ENCODE measurements at regions not wholly inside any gene's neighbourhood (a gene's known extent, or its start where the extent isn't known, plus 50 kb on each side); places are given as distances from the start of the nearest gene placed in this dataset.

GRCh38 chr13:54162069-54162468 is 1133.5 kb downstream of the OLFM4 start:
- H4K5ac ChIP-seq (ENCODE audit: insufficient read length, low read depth, low read length): no peak overlapping the region
- no peak overlapping the region for H2AK5ac ChIP-seq (ENCODE audit: low read depth, low read length)
- ChIA-PET POLR2A (ENCODE audit: partially characterized antibody) (no interaction called here), CTCF (ENCODE audit: partially characterized antibody) (interaction anchor here (0.6 to 1.9 kb wide), 11 partner anchors 9 to 1083 kb away, joined by 3 to 8 read pairs (median 3); no protein-coding TSS in a partner anchor)
- H3K79me1 ChIP-seq (ENCODE audit: low read depth, low read length): no peaks in the 10 kb centered on the region
- H3K56ac ChIP-seq (replicated peaks; ENCODE audit: insufficient read length, low read depth, low read length): no peak overlapping the region
- no peak overlapping the region for H2BK15ac ChIP-seq (ENCODE audit: low read length)
- peaks cover 0 to 2% (median 0%) of the 10 kb centered on the region in 4 experiments; a peak in 1 of 7 replicates for H3K4me1 ChIP-seq (replicated peaks in 1 of 4; ENCODE audit: control insufficient read depth in 3 of 4, insufficient read depth in 4 of 4, low read length in 3 of 4)
- H2BK12ac ChIP-seq (ENCODE audit: low read depth, low read length): no peak overlapping the region
- H3K23me2 ChIP-seq (ENCODE audit: low read depth, low read length): no peaks in the 10 kb centered on the region
- no peak overlapping the region for H3K23ac ChIP-seq (ENCODE audit: insufficient read length)
- H4K20me1 ChIP-seq (replicated peaks in 1 of 2; ENCODE audit: control insufficient read depth in 1 of 2, insufficient read depth in 2 of 2, low read length in 2 of 2): no peaks in the 10 kb centered on the region
- no peak overlapping the region for H4K8ac ChIP-seq (ENCODE audit: extremely low read depth, insufficient read depth, low read length)
- H2BK120ac ChIP-seq (replicated peaks; ENCODE audit: low read depth, low read length): no peak overlapping the region
- no peak overlapping the region for H2BK20ac ChIP-seq (ENCODE audit: low read length)
- no peak overlapping the region for H3K4me2 ChIP-seq (ENCODE audit: insufficient read depth in 1 of 2, low read depth in 2 of 2, low read length in 2 of 2)
- H3K14ac ChIP-seq (ENCODE audit: insufficient read length): no peak overlapping the region
- no peaks in the 10 kb centered on the region for H3K79me2 ChIP-seq (ENCODE audit: control insufficient read depth in 1 of 2, insufficient read depth in 2 of 2, low read length in 2 of 2)
- DNase-seq (ENCODE audit: low read depth in 1 of 2, low spot score in 2 of 2): no peak
- no peak overlapping the region for H3K4ac ChIP-seq (replicated peaks; ENCODE audit: insufficient read length, low read depth, low read length)
- H3K9me3 ChIP-seq (ENCODE audit: insufficient read depth in 2 of 2, low read depth in 1 of 2, low read length in 1 of 2): no peaks in the 10 kb centered on the region
- no peak overlapping the region for H3K4me3 ChIP-seq (ENCODE audit: extremely low read depth in 1 of 4, insufficient read depth in 2 of 4, low read depth in 3 of 4, low read length in 4 of 4)
- H3K27me3 ChIP-seq (replicated peaks in 1 of 4; ENCODE audit: control insufficient read depth in 3 of 4, extremely low read depth in 1 of 4, insufficient read depth in 3 of 4, low read length in 3 of 4): no peaks in the 10 kb centered on the region
- no peak overlapping the region for H4K91ac ChIP-seq (replicated peaks; ENCODE audit: insufficient read length, low read length)
- H2BK5ac ChIP-seq (ENCODE audit: low read depth, low read length): no peak overlapping the region
- H3K18ac ChIP-seq (ENCODE audit: extremely low read depth, low read length): no peak overlapping the region
- FAIRE-seq: peak; percentile 32
- no peak overlapping the region for H3K27ac ChIP-seq (ENCODE audit: low read depth, low read length)
- H2AFZ ChIP-seq (ENCODE audit: low read length): no peak overlapping the region
- WGBS, 2 experiments (ENCODE audit: extremely low coverage in 1 of 2, insufficient coverage in 1 of 2, insufficient read length in 1 of 2, insufficient replicate concordance in 2 of 2, low coverage in 1 of 2, low lambda C conversion rate in 2 of 2, missing lambda C conversion rate in 1 of 2): 47% methylated on average over 1 of the region's 1 CpG; no CpG with 5 or more reads in 1 of the 2 experiments
- H3K9ac ChIP-seq (replicated peaks in 1 of 4; ENCODE audit: extremely low read depth in 1 of 4, low read depth in 3 of 4, low read length in 3 of 4): no peak overlapping the region
- H3K36me3 ChIP-seq (ENCODE audit: control insufficient read depth in 2 of 4, insufficient read depth in 4 of 4, low read length in 3 of 4): no peaks in the 10 kb centered on the region
- TF ChIP-seq KDM5A (IDR thresholded peaks at IDR 0.05; ENCODE audit: low read length) (no peak), SIRT6 (IDR thresholded peaks at IDR 0.05; ENCODE audit: low read length) (no peak), TEAD4 (IDR thresholded peaks at IDR 0.05; ENCODE audit: low read depth, low read length) (0 out of 2 replicates have a peak, but pooled peaks have one; percentile 14), USF2 (IDR thresholded peaks at IDR 0.05; ENCODE audit: low read length) (no peak), SRF (IDR thresholded peaks at IDR 0.05; ENCODE audit: low read depth, low read length) (no peak), HDAC2 (IDR thresholded peaks at IDR 0.05; ENCODE audit: borderline replicate concordance in 1 of 2, low read depth in 2 of 2, low read length in 2 of 2) (no peak), CBX8 (IDR thresholded peaks at IDR 0.05; ENCODE audit: borderline replicate concordance, low read depth, low read length) (no peak), FOSL1 (IDR thresholded peaks at IDR 0.05; ENCODE audit: insufficient read depth, low read depth, low read length) (no peak), CEBPB (IDR thresholded peaks at IDR 0.05; ENCODE audit: low read depth, low read length) (no peak), ZNF274 (IDR thresholded peaks at IDR 0.05; ENCODE audit: borderline replicate concordance, extremely low read depth, low read length) (no peak), MAX (IDR thresholded peaks at IDR 0.05) (no peak), RAD21 (IDR thresholded peaks at IDR 0.05 in 1 of 2, conservative IDR thresholded peaks at IDR 0.05 in 1 of 2; ENCODE audit: low read depth in 2 of 2, low read length in 2 of 2) (peak; percentile 47 to 63; a peak in 3 of 4 replicates), CHD1 (IDR thresholded peaks at IDR 0.05; ENCODE audit: low read depth, low read length) (no peak)

Measured in H1 (cell line).